GM12891 (cell line): ENCODE measurements at regions not wholly inside any gene's neighbourhood (a gene's known extent, or its start where the extent isn't known, plus 50 kb on each side); places are given as distances from the start of the nearest gene placed in this dataset.

ENCODE experiments used
- POLR2A ChIP-seq: IDR thresholded peaks from 2 replicates; pipeline ENCODE4 v1.6.1; 2011; ENCODE audit warnings: low read depth, low read length, control low read depth
- POLR2AphosphoS5 ChIP-seq: IDR thresholded peaks from 2 replicates; pipeline ENCODE4 v1.6.1; 2011; ENCODE audit warnings: low read depth, low read length, control low read depth
- SPI1 ChIP-seq: IDR thresholded peaks from 2 replicates; pipeline ENCODE4 v1.6.1; 2011; ENCODE audit warnings: low read depth, low read length, control low read depth
- TAF1 ChIP-seq: IDR thresholded peaks from 2 replicates; pipeline ENCODE4 v1.6.1; 2011; ENCODE audit warnings: low read depth, low read length, control low read depth

DNA sequence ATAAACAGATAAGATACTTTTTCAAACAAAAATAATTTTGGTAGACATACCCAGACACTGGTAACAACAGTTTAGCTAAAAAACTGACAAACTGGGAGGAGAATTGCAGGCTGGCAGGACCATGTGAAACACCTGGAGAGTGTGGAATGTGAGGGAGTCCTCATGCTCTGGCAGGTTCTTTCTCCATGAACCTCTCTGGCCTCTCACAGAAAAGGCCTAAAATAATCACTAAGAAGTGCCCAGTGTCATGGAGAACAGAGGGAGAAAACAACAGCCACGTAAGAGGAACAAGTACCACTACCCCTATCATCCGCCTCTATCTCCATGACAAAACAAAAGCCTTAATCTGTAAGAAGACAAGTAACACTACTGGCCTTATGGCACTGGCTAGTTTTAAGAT lies 1227.5 kb upstream of the CDH9 start:
- no peak for TF ChIP-seq POLR2A
- no peak for TF ChIP-seq POLR2AphosphoS5
- no peak for TF ChIP-seq TAF1
- TF ChIP-seq SPI1: no peak
